HG02870 (cell line): ENCODE measurements at regions not wholly inside any gene's neighbourhood (a gene's known extent, or its start where the extent isn't known, plus 50 kb on each side); places are given as distances from the start of the nearest gene placed in this dataset.
A peak's percentile ranks its signal among the peaks of the same experiment; 100 is the strongest.
"Not testable (repeated sequence)": the region's sequence is repeated elsewhere in the genome, so short reads cannot be mapped to it uniquely, and the experiment has no call there.

Source experiments
- ATAC-seq: cut with Tn5 transposase; IDR thresholded peaks from one replicate; pipeline ENCODE4 v1.9.1; 2021; ENCODE audit warnings: mild to moderate bottlenecking, moderate library complexity; ENCODE audit not compliant: unreplicated experiment

DNA sequence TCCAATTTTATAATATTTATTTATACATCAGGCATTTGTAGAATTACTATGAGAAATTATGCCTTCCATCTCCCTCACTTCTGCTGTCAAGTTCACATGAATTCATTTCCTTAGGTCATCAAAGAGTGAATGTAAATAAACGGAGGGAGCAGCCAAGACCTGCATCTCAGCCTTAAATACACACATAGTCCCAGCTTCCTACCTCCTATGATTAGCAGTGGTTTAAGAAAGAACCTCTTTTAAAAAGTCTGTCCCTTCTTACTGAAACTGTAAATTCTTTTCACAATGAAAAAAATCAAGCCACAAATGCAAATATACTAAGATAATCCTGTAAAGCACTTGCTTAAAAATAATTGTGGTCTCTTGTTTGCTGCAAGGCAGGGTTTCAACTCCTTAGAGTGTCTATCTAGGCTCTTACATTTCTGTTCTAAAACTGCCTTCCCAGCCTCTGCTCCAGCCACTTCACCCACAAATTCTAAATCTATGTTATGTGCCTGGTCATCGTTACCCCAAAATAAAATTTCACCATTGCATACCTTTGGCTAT lies 532.7 kb upstream of the FSHR start:
- peak; percentile 81 for ATAC-seq

DNA sequence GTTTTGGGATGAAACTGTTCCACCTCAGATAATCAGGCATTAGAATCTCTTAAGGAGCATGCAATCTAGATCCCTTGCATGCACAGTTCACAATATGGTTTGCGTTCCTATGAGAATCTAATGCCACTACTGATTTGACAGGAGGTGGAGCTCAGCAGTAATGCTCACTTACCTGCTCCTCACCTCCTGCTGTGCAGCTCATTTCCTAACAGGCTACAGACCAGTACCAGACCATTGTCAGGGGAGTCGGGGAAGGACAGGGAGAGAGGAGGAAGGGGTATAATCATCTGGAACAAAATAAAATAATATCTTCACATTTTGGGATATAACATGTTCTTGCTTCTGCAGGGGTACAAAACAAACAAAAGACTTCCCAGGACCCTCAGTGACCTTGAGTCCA lies 532.0 kb upstream of the FSHR start:
- ATAC-seq: no peak

DNA sequence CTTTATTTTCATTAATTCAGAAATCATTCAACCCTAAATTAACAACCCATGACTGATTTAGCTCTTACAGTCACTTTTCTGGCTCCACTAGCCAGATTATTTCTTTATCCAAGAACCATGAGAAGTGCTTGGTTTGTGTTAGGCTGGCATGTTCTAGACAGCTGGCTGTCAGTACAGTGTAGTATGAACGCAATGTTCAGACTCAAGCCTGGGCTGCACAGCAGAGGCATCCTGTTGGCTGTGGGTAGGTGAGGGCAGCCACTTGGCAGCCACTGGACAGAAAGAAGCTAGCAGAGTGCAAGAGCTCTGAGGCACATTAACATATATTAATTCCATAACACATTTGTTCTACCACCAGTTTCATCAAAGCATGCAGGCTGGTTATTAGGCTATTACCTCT lies 522.9 kb upstream of the FSHR start:
- ATAC-seq: no peak

DNA sequence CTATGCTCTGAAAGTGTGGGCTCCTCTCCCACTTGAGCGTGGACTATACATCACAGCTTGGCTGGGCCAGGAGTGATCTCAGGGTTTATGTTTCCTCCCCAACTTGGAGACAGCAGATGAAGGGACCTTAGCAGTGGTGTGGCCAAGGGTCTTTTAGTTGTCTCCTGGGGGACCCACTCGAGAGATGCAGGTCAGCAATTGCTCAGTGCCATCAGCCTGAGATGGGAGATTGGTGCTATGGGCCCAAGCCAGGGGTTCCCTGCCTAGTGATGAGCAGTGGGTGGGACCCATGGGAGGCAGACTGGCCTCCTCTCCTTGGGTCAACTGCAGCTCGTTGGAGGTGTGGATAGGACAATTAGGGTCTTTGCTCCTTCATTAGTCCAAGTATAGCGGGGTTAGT lies 510.5 kb upstream of the FSHR start:
- no peak for ATAC-seq

DNA sequence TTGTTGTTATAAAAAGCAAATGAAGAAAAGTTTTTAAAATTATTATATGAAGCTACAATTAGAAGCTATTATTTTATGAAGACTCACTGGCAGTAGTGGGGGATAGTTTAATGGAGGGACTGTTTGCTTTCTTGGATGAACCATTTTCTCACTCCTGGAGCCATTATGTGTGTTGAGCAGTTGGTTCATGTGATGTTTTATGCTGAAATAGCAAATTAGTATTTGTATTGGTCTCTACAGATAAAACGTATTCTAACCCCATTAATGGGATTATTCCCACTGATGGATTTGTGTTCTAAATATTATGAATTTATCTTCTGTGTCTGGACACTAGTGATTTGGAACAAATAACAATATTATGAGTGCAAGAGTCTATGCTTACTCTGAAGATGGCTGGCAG lies 507.5 kb upstream of the FSHR start:
- ATAC-seq: no peak

DNA sequence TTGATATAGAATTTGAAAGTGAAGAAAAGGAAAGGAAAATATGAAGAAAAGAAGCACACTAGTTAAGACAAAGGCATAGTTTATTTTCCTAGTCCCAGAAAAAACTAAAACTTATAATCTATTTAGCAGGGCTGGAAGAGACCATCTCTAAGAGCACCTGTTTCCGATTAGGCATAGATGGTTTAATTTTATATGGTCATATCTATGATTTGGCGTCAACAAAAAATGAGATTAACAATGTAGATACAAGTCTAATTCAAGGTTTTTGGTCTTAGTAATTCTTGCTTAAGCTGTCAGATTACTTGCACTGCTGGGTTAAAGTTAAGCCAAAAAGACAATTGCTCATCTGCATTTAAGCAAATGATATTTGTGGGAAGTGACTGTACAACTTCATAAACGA lies 502.5 kb upstream of the FSHR start:
- ATAC-seq: no peak

DNA sequence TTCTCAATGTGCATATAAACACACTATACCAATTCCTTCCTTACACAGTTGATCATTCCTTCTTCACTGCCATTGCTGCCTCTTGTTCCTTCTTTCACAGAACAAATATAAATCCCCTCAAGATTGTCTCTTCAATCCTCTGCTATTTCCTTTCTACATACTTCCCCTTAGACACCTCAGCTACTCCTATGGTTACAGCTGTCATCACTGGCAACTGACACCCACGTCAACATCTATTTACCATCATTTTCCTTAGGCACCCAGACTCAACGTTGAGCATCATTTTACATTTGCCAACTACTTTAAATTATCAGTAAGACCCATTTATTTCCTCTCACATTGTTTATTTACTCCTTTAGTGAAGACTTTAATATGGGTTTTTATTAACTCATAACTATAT lies 488.8 kb upstream of the FSHR start:
- ATAC-seq: no peak

DNA sequence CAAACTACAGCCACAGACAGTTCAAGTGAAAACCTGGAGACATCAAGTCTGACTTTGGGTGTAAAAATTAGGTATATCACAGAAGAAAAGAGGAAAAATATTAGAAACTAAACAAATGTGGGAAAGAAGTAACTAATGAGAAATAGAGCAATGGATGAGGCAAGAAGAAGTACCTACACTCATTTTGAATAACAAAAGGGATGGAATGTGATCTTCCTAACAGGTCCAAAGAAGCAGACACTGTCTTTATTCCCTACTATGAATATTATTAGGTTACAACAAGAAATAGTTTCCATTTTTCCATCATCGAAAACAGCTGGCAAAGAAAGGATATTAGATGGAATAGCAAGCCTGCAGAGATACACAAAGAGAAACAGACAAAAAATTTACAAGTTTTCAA lies 486.3 kb upstream of the FSHR start:
- ATAC-seq: no peak

DNA sequence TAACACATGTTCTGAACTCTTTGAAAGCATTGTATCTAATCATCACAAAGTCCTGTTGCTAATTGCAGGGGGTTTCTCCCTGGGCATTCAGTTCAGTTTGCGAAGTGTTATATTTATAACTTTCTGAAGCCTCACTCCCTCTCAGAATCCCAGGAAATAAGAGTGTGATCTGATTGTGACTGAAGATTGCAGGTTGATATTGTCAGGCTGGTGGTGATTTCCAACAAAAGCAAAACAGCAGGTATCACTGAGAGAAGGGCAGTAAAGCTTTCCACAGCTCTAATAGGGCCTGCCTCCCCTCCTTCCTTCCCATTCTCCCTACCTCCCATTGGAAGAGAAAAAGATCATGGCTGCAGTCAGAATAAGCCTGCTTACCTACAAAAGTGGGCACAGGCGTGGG lies 466.7 kb upstream of the FSHR start:
- ATAC-seq: no peak

DNA sequence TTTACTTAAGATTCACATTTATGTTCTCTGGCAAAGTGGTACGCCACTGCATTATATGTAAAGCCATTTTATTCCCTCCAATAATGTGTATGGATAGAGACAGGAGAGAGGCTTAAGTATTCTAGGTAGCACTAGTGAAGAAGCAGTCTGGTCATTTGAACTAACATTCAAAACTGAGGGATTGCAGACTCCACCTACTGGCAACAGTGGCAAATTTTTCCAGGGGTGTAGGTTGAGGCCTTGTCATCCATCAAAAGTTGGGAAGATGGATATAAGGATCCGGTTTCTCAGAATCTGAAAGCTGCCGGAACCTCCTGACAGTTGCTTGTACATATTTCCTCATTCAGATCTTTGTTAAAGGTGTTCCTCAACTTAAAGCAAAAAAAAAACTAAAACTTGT lies 465.5 kb upstream of the FSHR start:
- ATAC-seq: no peak

DNA sequence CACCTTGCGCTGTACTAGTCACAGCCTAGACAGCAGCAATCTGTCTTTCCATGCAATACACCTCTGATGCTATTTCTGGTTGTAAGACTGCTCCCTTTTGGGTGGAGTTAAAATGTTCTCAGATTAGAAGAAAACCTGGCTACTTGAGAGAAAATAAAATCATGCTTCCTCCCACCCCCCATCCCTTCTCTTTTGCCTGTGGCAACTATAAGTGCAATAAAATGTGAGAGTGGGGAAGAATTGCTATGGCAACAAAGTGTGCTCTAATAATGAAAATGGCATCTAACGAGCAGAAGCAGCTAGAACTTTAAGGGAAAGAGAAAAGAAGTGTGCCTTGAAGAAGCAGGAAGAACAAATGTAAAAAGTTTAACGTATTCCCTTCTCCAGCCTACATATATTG lies 464.2 kb upstream of the FSHR start:
- ATAC-seq: no peak

DNA sequence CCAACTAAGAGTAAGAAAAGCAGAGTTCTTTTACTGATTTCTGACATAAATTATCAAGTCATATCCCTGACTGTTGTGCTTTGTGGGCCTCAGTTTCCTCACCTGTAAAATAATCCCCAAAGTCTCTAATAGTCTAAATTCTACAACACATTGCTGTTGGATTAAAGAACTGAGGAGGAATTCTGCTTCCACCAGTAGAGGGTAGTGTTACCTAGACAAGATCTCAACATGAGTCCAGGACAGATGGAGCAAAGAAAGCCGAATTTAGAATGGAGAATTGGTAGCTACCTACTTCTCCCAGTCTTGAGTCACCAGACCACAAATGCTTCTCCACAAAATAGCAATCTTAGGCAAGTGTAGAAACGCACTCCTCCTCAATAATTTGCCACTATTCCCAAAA lies 462.5 kb upstream of the FSHR start:
- ATAC-seq: peak; percentile 45

DNA sequence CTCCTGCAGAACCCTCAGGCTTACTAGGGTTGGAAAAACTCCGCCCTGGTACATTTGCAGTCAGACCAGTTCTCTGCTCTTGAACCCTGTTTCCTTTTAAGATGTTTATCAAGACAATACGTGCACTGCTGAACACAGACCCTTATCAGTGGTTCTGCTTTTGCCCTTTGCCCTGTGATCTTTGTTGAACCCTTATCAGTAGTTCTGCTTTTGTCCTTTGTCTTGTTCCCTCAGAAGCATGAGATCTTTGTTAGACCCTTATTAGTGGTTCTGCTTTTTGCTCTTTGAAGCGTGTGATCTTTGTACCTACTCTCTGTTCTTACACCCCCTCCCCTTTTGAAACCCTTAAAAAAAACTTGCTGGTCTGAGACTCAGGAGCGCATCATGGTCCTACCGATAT lies 457.5 kb upstream of the FSHR start:
- ATAC-seq: not testable (repeated sequence)

DNA sequence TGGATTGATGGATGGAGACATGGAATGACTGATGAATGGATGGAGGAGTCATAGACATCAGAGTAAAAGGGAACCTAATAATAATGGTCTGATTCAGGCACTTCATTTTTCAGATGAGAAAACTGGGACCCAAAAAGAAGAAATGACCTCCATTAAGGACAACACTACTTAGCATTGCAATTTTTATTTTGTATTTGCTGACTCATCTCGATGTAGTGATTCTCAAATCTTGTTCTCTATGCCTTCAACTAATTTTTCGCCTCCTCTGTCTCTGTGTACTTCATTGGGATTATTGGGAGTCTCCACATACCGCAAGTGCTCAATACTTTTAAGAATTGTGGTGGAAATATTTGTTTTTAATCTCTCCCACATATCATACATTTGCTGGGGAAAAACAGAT lies 446.2 kb upstream of the FSHR start:
- no peak for ATAC-seq

DNA sequence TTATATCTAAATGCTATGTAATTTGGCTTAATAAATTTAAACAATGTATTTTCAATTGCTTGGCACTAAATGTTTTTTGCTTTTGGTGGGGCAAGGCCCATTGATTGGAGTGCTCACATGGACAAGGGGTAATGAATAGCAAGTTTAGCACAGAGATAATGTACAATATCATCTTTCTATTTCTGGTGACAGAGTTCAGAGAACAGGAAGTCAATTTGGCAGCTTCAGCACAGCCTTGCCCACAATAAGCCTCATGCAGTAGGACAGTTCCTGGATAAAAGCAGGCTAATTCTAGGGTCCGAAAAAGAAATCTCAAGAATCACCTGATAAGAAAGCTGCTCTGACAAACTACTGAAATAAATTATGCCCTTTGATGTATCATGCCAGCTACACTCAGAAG lies 443.9 kb upstream of the FSHR start:
- ATAC-seq: no peak

DNA sequence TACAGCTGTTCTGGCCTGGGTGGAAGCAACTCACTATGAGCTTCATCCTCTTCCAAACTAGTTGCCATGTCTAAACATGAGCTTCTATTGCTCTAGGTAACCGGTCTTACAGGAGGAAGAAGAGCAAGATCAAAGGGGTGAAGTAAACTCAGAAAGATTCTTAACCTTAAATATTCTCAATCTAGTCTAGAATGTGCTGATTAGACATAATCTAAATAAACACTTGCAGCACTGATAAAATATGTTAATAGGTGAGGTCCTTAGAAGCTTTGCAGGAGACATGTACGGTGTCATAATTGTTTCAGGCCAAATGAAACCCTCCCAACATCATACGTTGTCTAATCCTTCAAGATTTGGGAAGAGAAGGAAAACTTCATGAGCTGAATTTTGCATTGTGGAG lies 431.6 kb upstream of the FSHR start:
- ATAC-seq: no peak

DNA sequence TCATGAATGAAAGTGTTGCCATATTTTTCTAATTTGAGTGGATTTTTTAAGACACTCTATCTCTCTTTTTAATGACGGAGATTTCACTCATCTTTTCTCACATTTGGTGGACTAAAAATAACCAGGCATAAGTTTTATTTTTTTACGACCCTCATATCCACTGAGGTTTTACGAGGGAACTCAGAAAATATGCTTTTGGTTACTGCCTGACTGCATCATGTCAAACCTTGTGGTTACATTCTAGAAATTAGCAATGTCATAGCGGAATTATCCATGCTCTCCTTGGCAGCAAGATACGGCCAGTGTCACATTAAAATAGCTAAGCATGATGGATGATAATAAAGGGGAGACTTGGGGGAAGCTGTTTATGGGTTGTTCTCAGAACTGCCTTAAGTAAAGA lies 428.6 kb upstream of the FSHR start:
- no peak for ATAC-seq

DNA sequence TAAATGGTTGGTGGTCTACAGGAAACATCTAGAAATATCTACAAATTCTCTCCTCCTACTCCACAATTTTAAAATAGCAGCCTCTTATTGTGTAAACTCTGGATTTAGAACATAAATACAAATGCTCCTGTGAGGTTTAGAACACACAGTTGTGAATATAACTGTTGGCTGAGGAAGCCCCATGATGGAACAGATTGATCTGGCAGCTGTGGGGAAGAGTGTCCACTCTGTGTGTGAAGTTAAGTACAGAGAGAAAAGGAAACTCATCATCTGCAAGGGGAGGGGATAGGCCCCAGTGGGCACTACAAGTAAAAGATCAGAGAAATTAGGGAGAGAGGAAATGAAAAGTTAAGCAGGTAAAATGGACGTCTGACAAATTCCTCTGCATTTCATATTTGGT lies 422.7 kb upstream of the FSHR start:
- no peak for ATAC-seq

DNA sequence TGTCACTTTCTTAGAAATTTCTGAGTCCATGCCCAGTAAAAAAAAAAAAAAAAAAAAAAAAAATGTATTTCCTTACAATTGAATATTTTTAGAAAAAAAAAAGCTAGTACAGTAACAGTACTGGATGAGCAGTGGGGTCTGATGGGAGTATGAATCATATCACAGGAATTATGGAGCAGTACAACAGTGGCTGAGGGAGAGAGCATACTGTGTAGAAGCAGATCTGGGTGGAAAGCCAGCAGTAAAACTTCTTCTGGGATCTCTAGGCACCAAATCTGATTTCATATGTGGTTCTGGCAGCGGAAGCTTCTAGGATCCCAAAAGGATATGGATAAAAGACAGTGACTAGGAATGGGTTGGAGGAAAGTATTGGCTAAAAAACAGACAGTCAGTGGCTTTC lies 414.9 kb upstream of the FSHR start:
- no peak for ATAC-seq

DNA sequence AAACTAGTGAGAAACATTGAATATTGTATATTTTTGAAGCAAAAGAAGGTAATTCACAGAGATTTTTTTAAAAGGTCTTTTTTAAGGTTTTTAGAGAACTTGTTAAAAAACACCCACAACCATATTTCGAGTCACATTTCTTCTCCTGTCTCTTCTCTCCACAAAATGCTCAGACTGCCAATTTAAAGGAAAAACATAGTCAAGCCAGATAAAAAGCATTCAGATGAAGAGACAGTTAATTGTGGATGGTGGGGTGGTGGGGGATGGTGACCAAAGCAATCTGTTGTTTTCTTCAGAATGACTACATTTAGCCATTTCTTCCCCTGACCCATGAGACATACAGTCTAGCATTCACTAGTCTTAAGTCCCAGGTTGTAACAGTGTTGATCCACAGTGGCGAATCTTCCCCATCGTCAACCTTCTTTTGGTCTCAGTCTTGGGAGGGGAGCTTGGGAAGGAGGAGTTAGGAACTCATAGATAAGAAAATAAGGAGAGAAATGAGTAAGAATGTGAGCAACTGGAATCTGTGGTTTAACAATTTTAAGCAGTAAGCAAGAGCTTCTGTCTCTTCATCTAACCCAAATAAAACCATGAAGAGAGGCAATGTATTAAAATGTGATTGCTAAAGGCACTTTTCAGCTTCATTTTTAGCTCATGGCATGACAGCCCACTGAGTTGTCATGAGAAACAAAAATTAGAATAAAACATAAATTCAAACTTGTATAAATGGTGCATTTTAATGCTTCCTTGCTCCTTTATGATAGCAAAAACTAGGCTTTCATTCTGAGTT lies 413.7 kb upstream of the FSHR start:
- no peak for ATAC-seq

DNA sequence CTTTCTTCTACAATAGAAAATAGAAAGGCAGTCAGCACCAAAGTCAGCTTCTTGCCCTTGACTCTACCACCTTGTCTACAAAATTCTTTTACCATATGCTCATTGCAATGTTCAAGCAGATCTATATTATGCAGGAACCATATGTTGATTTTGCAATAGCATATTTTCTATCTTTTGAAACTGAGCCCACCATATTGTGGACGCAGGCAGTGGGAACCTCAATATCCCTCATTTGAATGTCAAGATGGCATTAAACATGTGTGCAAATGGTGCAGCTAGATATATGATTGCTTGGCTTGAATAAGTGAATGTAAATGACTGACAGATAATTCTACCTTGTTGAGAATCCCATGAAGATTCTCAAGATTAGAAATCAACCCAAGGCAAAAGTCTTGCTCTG lies 412.7 kb upstream of the FSHR start:
- ATAC-seq: no peak

DNA sequence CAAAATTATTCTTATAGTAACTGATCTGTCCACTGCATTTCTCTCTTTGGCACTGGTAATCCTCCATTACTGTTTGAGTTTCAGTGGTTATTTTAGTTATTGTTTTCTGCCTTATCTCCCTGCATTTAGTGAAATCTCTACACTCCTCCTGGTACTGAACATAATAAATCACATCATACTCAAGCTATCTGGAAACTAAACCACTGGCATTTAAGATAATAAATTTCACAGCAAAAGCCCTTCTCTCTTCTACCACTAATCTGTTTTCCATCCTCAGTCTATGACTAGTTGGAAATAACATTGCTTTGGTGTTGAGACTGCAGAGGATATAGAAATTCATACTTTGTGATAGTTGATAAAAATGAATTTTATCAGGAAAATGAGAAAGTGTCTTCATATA lies 399.3 kb upstream of the FSHR start:
- ATAC-seq: no peak

DNA sequence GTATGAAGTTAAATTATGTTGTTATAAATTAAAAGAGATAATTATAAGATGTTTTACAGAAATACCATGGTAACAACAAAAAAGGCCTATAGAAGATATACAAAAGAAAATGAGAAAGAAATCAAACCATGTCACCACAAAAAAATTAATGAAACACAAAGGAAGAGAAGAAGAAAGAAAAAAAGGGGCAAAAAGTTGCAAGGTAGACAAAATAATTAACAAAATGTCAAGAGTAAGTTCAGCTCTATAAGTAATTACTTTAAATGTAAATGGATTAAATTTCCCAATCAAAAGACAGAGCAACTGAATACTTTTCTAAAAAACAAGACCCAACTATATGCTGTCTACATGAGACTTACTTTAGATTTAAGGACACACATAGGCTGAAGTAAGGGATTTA lies 378.4 kb upstream of the FSHR start:
- no peak for ATAC-seq
